Neuronal stem cell (in vitro differentiated cells): ENCODE measurements at regions not wholly inside any gene's neighbourhood (a gene's known extent, or its start where the extent isn't known, plus 50 kb on each side); places are given as distances from the start of the nearest gene placed in this dataset.

Experiments used
- DNase-seq: peaks from one replicate; pipeline ENCODE4 v3.0.0-alpha.2; 2013; ENCODE audit warnings: low spot score
- H2AFZ ChIP-seq: one replicate; pipeline ENCODE4 v1.6.1; 2013; ENCODE audit warnings: mild to moderate bottlenecking, low read length, inconsistent platforms
- H2AK5ac ChIP-seq: 2 replicates; pipeline ENCODE4 v1.6.1; 2013; ENCODE audit warnings: low read depth, mild to moderate bottlenecking, inconsistent platforms, low read length, moderate library complexity, mixed read lengths
- H2BK120ac ChIP-seq: 2 replicates; pipeline ENCODE4 v1.6.1; 2013; ENCODE audit warnings: low read depth, mild to moderate bottlenecking, inconsistent platforms, low read length, moderate library complexity, mixed read lengths
- H2BK12ac ChIP-seq: one replicate; pipeline ENCODE4 v1.6.1; 2013; ENCODE audit warnings: low read length, inconsistent platforms
- H2BK15ac ChIP-seq: 2 replicates; pipeline ENCODE4 v1.6.1; 2013; ENCODE audit warnings: mild to moderate bottlenecking, low read length, inconsistent platforms, mixed read lengths
- H2BK5ac ChIP-seq: one replicate; pipeline ENCODE4 v1.6.1; 2013; ENCODE audit warnings: inconsistent platforms, mild to moderate bottlenecking, low read length, moderate library complexity
- H3K14ac ChIP-seq: one replicate; pipeline ENCODE4 v1.6.1; 2013; ENCODE audit warnings: low read length, inconsistent platforms
- H3K18ac ChIP-seq: 2 replicates; pipeline ENCODE4 v1.6.1; 2013; ENCODE audit warnings: low read length, inconsistent platforms
- H3K23ac ChIP-seq: 2 replicates; pipeline ENCODE4 v1.6.1; 2013; ENCODE audit warnings: low read depth, mild to moderate bottlenecking, mixed read lengths, low read length, inconsistent platforms; ENCODE audit not compliant: poor library complexity
- H3K27ac ChIP-seq: replicated peaks from 3 replicates; pipeline ENCODE4 v1.5.1; 2013; ENCODE audit warnings: low read length, inconsistent platforms
- H3K27me3 ChIP-seq, 3 experiments: 2 replicates each; pipeline ENCODE4 v1.6.1; 2013; ENCODE audit warnings: low read length in 3 of 3, mild to moderate bottlenecking in 2 of 3, inconsistent platforms in 1 of 3, low read depth in 1 of 3, mixed read lengths in 1 of 3, moderate library complexity in 1 of 3; ENCODE audit not compliant: control insufficient read depth in 3 of 3, insufficient read depth in 3 of 3
- H3K36me3 ChIP-seq, 2 donors: replicated peaks in 1 of 2; 2 replicates each; pipeline ENCODE4 v1.6.1; 2013; ENCODE audit warnings: low read length in 2 of 2; ENCODE audit not compliant: control insufficient read depth in 2 of 2, insufficient read depth in 2 of 2
- H3K4ac ChIP-seq: 2 replicates; pipeline ENCODE4 v1.6.1; 2013; ENCODE audit warnings: inconsistent platforms, mild to moderate bottlenecking, low read length, moderate library complexity
- H3K4me1 ChIP-seq, 2 donors: 1 replicate in 1 of 2; 2 replicates in 1 of 2; pipeline ENCODE4 v1.6.1; 2013; ENCODE audit warnings: low read length in 2 of 2, low read depth in 1 of 2; ENCODE audit not compliant: control insufficient read depth in 2 of 2, insufficient read depth in 1 of 2
- H3K4me2 ChIP-seq: one replicate; pipeline ENCODE4 v1.6.1; 2013; ENCODE audit warnings: mild to moderate bottlenecking, low read length, inconsistent platforms; ENCODE audit not compliant: insufficient read depth, poor library complexity, severe bottlenecking
- H3K4me3 ChIP-seq, 2 donors: 2 replicates each; pipeline ENCODE4 v1.5.1; 2013; ENCODE audit warnings: low read length in 2 of 2, mild to moderate bottlenecking in 2 of 2, inconsistent platforms in 1 of 2, moderate library complexity in 1 of 2
- H3K79me1 ChIP-seq: one replicate; pipeline ENCODE4 v1.6.1; 2013; ENCODE audit warnings: low read depth, mild to moderate bottlenecking, inconsistent platforms, low read length, moderate library complexity
- H3K9ac ChIP-seq: one replicate; pipeline ENCODE4 v1.6.1; 2013; ENCODE audit warnings: mild to moderate bottlenecking, low read depth, low read length, inconsistent platforms; ENCODE audit not compliant: poor library complexity
- H3K9me3 ChIP-seq, 2 donors: replicated peaks in 1 of 2; 2 replicates each; pipeline versions ENCODE3 to v1.6.1; 2013; ENCODE audit warnings: low read length in 2 of 2, mild to moderate bottlenecking in 2 of 2, inconsistent platforms in 1 of 2, low read depth in 1 of 2, mixed read lengths in 1 of 2, moderate library complexity in 1 of 2; ENCODE audit not compliant: control insufficient read depth in 2 of 2, insufficient read depth in 1 of 2
- H4K8ac ChIP-seq: one replicate; pipeline ENCODE4 v1.6.1; 2013; ENCODE audit warnings: low read depth, mild to moderate bottlenecking, inconsistent platforms, low read length, moderate library complexity
- H4K91ac ChIP-seq: one replicate; pipeline ENCODE4 v1.6.1; 2013; ENCODE audit warnings: low read length, low read depth, mild to moderate bottlenecking, inconsistent platforms; ENCODE audit not compliant: poor library complexity
- WGBS, 2 donors: extraction: QIAGEN DNeasy Blood & Tissue Kit; methylation state at CpG; one replicate each; pipeline ENCODE4 v1.1.7; 2013; ENCODE audit warnings: missing lambda C conversion rate in 2 of 2, mixed read lengths in 1 of 2; ENCODE audit not compliant: insufficient read length in 2 of 2, insufficient replicate concordance in 1 of 2; ENCODE audit errors: extremely low coverage in 2 of 2; 5-methylcytosine and 5-hydroxymethylcytosine counted together

DNA sequence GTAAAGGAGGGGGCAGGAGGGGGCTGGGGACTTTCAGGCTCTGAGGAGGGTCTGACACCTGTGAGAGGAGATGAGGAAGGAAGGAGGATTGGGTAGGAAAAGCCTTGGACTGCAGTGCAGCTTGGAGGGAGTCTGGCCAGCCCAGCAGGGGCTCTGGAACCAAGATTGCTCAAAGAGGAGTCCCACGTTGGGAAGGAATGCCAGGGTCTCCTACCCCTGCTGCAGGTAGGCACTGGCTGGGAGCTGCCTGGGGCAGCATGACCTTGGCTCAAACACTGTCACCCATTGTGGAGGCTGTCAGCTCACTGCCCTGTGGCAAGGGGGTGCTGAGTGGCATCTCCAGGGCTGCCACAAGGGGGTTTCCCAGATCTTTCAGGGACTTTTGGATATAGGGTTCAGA lies 94.5 kb downstream of the RPS6KA4 start:
- WGBS, 2 donors, result no CpG with 5 or more reads among the region's 1 CpG
- no peak for DNase-seq
- Histone ChIP-seq H4K91ac (no peak overlapping the region), H3K36me3 (no peaks in the 10 kb centered on the region), H4K8ac (no peak overlapping the region), H3K27me3 (peaks cover 0 to 15% (median 8%) of the 10 kb centered on the region in 3 experiments), H2AFZ (no peak overlapping the region), H3K9ac (no peak overlapping the region), H3K18ac (no peak overlapping the region), H3K4me2 (no peak overlapping the region), H3K23ac (no peak overlapping the region), H2BK12ac (no peak overlapping the region), H2BK5ac (peak overlapping the region; percentile 33), H3K79me1 (no peaks in the 10 kb centered on the region), H2AK5ac (no peak overlapping the region), H3K4me3 (no peak overlapping the region), H3K27ac (no peak overlapping the region), H3K4ac (no peak overlapping the region), H2BK120ac (no peak overlapping the region), H3K9me3 (no peaks in the 10 kb centered on the region), H3K14ac (no peak overlapping the region), H2BK15ac (no peak overlapping the region), H3K4me1 (peaks cover 4 to 8% of the 10 kb centered on the region in 2 donors)

DNA sequence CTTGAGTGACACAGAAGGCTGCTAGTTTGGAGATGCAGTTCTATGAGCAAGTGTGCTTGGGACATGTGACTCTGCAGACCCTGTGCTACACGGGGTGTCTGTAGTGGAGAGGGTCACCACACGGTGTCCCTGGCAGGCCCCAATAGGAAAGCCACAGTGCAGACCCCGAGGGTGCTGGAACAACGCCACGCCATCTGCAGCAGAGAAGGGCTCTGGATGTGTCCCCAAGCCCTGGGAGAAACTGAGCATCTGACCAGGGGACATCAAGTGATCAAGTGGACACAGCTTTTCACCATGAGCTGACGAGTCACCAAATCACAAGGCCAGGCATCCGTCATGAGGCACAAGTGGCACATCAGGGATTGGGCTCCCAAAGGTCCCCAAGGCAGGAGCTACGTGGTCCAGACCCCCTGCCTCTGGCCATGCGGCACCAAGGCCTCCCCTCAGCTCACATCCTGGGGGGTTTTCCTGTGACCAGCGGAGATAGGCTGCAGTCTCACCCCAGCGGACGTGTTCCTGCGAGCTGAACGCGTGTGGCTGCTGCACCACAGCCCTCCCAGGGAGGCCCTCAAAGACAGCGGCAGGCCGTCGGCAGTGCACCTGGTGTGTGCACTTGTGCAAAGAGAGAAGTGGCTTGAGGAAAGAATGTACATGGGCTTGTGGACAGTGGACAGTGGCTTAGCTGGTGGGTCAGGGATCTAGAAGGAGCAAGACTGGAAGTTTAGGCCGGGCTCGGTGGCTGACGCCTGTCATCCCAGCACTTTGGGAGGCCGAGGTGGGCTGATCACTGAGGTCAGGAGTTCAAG lies 96.7 kb downstream of the RPS6KA4 start:
- WGBS, 2 donors, result no CpG with 5 or more reads among the region's 22 CpGs
- Histone ChIP-seq H3K27me3 (peaks cover 0 to 6% (median 0%) of the 10 kb centered on the region in 3 experiments), H2BK12ac (no peak overlapping the region), H2BK15ac (no peak overlapping the region), H3K79me1 (no peaks in the 10 kb centered on the region), H2AK5ac (peak overlapping the region; percentile 56), H2AFZ (no peak overlapping the region), H3K14ac (no peak overlapping the region), H4K8ac (no peak overlapping the region), H2BK5ac (no peak overlapping the region), H3K4me3 (peak overlapping the region in 1 of 2 donors; percentile 17), H3K36me3 (no peaks in the 10 kb centered on the region), H3K9me3 (no peaks in the 10 kb centered on the region), H3K18ac (peak overlapping the region; percentile 73), H3K27ac (no peak overlapping the region), H3K9ac (no peak overlapping the region), H2BK120ac (no peak overlapping the region), H3K4me2 (no peak overlapping the region), H3K23ac (peak overlapping the region; percentile 68), H3K4ac (no peak overlapping the region), H3K4me1 (peaks cover 0 to 2% of the 10 kb centered on the region in 2 donors), H4K91ac (no peak overlapping the region)
- DNase-seq, result no peak

DNA sequence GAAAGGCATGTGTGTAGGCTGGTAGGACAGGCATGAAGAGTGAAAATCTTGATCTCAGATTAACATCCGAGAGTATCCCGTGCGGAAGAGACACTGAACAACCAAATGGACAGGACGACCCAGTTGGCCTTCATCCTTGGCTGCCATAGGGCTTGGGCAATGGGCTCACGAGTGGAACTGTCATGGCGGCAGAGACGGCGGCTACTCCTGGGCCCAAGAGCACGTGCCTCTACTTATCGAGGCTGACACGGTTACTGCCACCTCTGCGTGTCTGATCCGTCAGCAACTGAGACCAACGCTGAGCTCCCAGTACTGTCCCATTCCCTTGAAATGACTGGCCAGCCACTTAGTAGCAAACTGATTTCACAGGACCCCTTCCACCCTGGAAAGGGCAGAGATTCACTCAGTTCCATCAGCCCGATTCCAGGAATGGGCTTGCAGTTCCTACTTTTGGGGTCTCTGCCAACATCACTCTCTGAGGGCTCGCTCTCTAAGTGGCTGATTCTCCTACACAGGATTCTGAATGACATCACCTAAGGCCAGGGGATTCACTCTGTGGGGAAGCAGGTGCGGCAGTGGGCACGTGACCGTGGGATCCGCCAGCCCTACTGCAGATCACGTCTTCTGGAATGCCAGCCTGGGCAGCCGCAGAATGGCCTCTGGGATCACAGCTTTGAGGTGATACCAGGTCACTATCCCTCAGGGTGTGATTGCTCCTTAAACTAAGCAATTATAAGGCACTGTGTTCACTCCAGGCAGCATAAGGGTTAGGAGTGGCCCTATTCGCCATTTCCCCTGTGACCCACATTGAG lies 97.8 kb downstream of the RPS6KA4 start:
- Histone ChIP-seq H3K9ac (no peak overlapping the region), H4K91ac (no peak overlapping the region), H3K4me2 (no peak overlapping the region), H3K36me3 (no peaks in the 10 kb centered on the region), H2BK12ac (no peak overlapping the region), H3K79me1 (no peaks in the 10 kb centered on the region), H3K14ac (no peak overlapping the region), H4K8ac (no peak overlapping the region), H3K4me1 (peaks cover 0 to 2% of the 10 kb centered on the region in 2 donors), H3K27me3 (peaks cover 0 to 4% (median 0%) of the 10 kb centered on the region in 3 experiments), H3K27ac (no peak overlapping the region), H3K23ac (no peak overlapping the region), H3K18ac (peak overlapping the region; percentile 27), H2BK120ac (no peak overlapping the region), H2AK5ac (peak overlapping the region; percentile 7), H2AFZ (no peak overlapping the region), H3K4me3 (no peak overlapping the region), H3K4ac (no peak overlapping the region), H2BK15ac (no peak overlapping the region), H3K9me3 (no peaks in the 10 kb centered on the region), H2BK5ac (peak overlapping the region; percentile 30)
- WGBS, 2 donors, result no CpG with 5 or more reads among the region's 23 CpGs
- DNase-seq, result no peak
